K562 (cell line): ENCODE measurements at regions not wholly inside any gene's neighbourhood (a gene's known extent, or its start where the extent isn't known, plus 50 kb on each side); places are given as distances from the start of the nearest gene placed in this dataset.

ENCODE experiments used
- CCAR2 ChIP-seq: fragments of 200-400 bp; formaldehyde crosslinking; IDR thresholded peaks from 2 replicates; pipeline ENCODE4 v1.6.1; 2017; ENCODE audit warnings: mild to moderate bottlenecking, low read depth, low read length
- CREB3 ChIP-seq: fragments of 450-650 bp; conservative IDR thresholded peaks from 2 replicates; pipeline ENCODE4 v1.6.1; 2016; ENCODE audit warnings: missing genetic modification characterization, low read depth, mild to moderate bottlenecking, missing compliant biosample characterization, moderate library complexity
- CREM ChIP-seq: IDR thresholded peaks from 2 replicates; pipeline ENCODE4 v1.6.1; 2014; ENCODE audit warnings: antibody characterized with exemption, low read depth
- DNMT1 ChIP-seq: fragments of 450-650 bp; IDR thresholded peaks from 2 replicates; pipeline ENCODE4 v1.6.1; 2016; ENCODE audit warnings: antibody characterized with exemption, mild to moderate bottlenecking
- ERF ChIP-seq: fragments of 450-650 bp; formaldehyde crosslinking; IDR thresholded peaks from 2 replicates; pipeline ENCODE4 v1.4.0; 2020; ENCODE audit warnings: mild to moderate bottlenecking, mixed read lengths
- FUS ChIP-seq: fragments of 200-400 bp; formaldehyde crosslinking; optimal IDR thresholded peaks from 2 replicates; pipeline ENCODE3; 2017; ENCODE audit warnings: low read depth, low read length
- KLF16 ChIP-seq: IDR thresholded peaks from 2 replicates; pipeline ENCODE4 v1.6.1; 2016; ENCODE audit warnings: antibody characterized with exemption
- L3MBTL2 ChIP-seq: fragments of 450-650 bp; IDR thresholded peaks from 2 replicates; pipeline ENCODE4 v1.6.1; 2016; ENCODE audit warnings: mild to moderate bottlenecking, moderate library complexity
- MED1 ChIP-seq: sonication (generic); formaldehyde crosslinking; IDR thresholded peaks from 2 replicates; pipeline ENCODE4 v1.8.1; 2023; ENCODE audit warnings: missing genetic modification reagents, borderline replicate concordance
- NRF1 ChIP-seq, 2 experiments: fragments of 450-650 bp; IDR thresholded peaks in 1 of 2; conservative IDR thresholded peaks in 1 of 2; 2 replicates each; pipeline ENCODE4 v1.6.1; 2014; ENCODE audit warnings: mild to moderate bottlenecking in 2 of 2
- PHB ChIP-seq: fragments of 250-450 bp; sonication (Bioruptor Pico); IDR thresholded peaks from 2 replicates; pipeline ENCODE4 v1.5.0; 2021
- PTRF ChIP-seq: fragments of 450-650 bp; IDR thresholded peaks from 2 replicates; pipeline ENCODE4 v1.6.1; 2016; ENCODE audit warnings: mild to moderate bottlenecking, missing genetic modification characterization, missing compliant biosample characterization
- RFX7 ChIP-seq: fragments of 250-450 bp; sonication (Bioruptor Pico); IDR thresholded peaks from 2 replicates; pipeline ENCODE4 v1.5.1; 2021; ENCODE audit warnings: mild to moderate bottlenecking
- SIRT6 ChIP-seq: IDR thresholded peaks from one replicate; pipeline ENCODE4 v1.6.1; 2012; ENCODE audit warnings: low read depth, mild to moderate bottlenecking, control low read depth, inconsistent platforms, low read length, moderate library complexity
- TAF7 ChIP-seq: fragments of 450-650 bp; IDR thresholded peaks from 2 replicates; pipeline ENCODE4 v1.6.1; 2016; ENCODE audit warnings: missing genetic modification characterization, missing compliant biosample characterization
- TBL1XR1 ChIP-seq, 2 experiments: IDR thresholded peaks; 2 replicates each; pipeline ENCODE4 v1.6.1; 2012; ENCODE audit warnings: improper control_type of control experiment in 2 of 2, low read length in 2 of 2, mild to moderate bottlenecking in 1 of 2
- TFAM ChIP-seq: fragments of 250-450 bp; sonication (Bioruptor Pico); conservative IDR thresholded peaks from 2 replicates; pipeline ENCODE4 v1.5.0; 2021; ENCODE audit warnings: mild to moderate bottlenecking, moderate library complexity
- YBX1 ChIP-seq: fragments of 450-650 bp; IDR thresholded peaks from 2 replicates; pipeline ENCODE4 v1.7.1; 2016; ENCODE audit warnings: mild to moderate bottlenecking
- ZBTB8A ChIP-seq: fragments of 450-650 bp; IDR thresholded peaks from 2 replicates; pipeline ENCODE4 v1.6.1; 2018; ENCODE audit warnings: mild to moderate bottlenecking, moderate library complexity; ENCODE audit not compliant: partially characterized antibody
- ZC3H4 ChIP-seq: sonication (generic); formaldehyde crosslinking; IDR thresholded peaks from 2 replicates; pipeline ENCODE4 v1.9.0; 2021; ENCODE audit warnings: missing genetic modification reagents, borderline replicate concordance
- ZNF217 ChIP-seq: sonication (generic); formaldehyde crosslinking; IDR thresholded peaks from 2 replicates; pipeline ENCODE4 v1.8.0; 2022; ENCODE audit warnings: mild to moderate bottlenecking, missing genetic modification reagents
- ZNF384 ChIP-seq: IDR thresholded peaks from 2 replicates; pipeline ENCODE4 v1.6.1; 2012; ENCODE audit warnings: low read depth, low read length, improper control_type of control experiment
- TF ChIP-seq, protein P1 (sequence below), 2 experiments: fragments of 150-350 bp in 1 of 2; IDR thresholded peaks; 2 replicates each; pipeline ENCODE4 v1.6.1; 2012 to 2016; ENCODE audit warnings: low read depth in 2 of 2, low read length in 2 of 2, mild to moderate bottlenecking in 1 of 2, moderate library complexity in 1 of 2
- TF ChIP-seq, protein P2 (sequence below): fragments of 450-650 bp; formaldehyde crosslinking; IDR thresholded peaks from 2 replicates; pipeline ENCODE4 v1.4.0; 2022; ENCODE audit warnings: mild to moderate bottlenecking, moderate library complexity
- TF ChIP-seq, protein P3 (sequence below): fragments of 450-650 bp; IDR thresholded peaks from 2 replicates; pipeline ENCODE4 v1.6.1; 2016; ENCODE audit warnings: antibody characterized with exemption

DNA sequence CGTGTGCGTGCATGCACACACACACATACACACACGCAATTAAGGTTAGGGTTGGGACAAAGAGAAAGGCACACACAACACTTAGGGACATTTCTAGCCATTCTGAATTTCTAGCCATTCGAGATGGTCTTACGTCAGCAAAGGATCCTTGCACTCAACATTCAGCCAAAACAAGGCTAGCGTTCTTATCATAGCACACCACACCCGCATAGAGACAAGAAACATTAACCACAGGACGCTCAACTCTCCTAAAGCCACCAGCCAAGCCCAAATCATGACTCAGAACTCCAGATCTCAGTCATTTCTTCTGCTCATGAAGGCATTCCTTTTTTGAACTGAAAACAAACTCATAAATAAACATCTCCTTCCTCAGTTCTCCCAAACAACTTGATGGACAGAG is 106.8 kb downstream of the LMO4 start (continued):
- TF ChIP-seq ZC3H4 (CRISPR knock-in tag): no peak
- peak in 1 of 2 experiments; percentile 28; a peak in 1 of 4 replicates for TF ChIP-seq NRF1 (conservative IDR thresholded peaks at IDR 0.05 in 1 of 2, IDR thresholded peaks at IDR 0.05 in 1 of 2)
- no peak for TF ChIP-seq ERF
- TF ChIP-seq KLF16: peak; percentile 70
- TF ChIP-seq RFX7 (CRISPR knock-in tag): no peak
- TF ChIP-seq ZNF217: no peak
- TF ChIP-seq ZNF384: no peak
- no peak for TF ChIP-seq FUS
- TF ChIP-seq TBL1XR1 (IDR thresholded peaks at IDR 0.05; ENCODE audit: low read length in 2 of 2): peak in 1 of 2 experiments; percentile 88; a peak in 2 of 4 replicates
- no peak for TF ChIP-seq L3MBTL2
- no peak for TF ChIP-seq MED1
- peak; percentile 95 for TF ChIP-seq CREM
- TF ChIP-seq, protein P1, sequence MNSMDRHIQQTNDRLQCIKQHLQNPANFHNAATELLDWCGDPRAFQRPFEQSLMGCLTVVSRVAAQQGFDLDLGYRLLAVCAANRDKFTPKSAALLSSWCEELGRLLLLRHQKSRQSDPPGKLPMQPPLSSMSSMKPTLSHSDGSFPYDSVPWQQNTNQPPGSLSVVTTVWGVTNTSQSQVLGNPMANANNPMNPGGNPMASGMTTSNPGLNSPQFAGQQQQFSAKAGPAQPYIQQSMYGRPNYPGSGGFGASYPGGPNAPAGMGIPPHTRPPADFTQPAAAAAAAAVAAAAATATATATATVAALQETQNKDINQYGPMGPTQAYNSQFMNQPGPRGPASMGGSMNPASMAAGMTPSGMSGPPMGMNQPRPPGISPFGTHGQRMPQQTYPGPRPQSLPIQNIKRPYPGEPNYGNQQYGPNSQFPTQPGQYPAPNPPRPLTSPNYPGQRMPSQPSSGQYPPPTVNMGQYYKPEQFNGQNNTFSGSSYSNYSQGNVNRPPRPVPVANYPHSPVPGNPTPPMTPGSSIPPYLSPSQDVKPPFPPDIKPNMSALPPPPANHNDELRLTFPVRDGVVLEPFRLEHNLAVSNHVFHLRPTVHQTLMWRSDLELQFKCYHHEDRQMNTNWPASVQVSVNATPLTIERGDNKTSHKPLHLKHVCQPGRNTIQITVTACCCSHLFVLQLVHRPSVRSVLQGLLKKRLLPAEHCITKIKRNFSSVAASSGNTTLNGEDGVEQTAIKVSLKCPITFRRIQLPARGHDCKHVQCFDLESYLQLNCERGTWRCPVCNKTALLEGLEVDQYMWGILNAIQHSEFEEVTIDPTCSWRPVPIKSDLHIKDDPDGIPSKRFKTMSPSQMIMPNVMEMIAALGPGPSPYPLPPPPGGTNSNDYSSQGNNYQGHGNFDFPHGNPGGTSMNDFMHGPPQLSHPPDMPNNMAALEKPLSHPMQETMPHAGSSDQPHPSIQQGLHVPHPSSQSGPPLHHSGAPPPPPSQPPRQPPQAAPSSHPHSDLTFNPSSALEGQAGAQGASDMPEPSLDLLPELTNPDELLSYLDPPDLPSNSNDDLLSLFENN (IDR thresholded peaks at IDR 0.05; ENCODE audit: low read depth in 2 of 2, low read length in 2 of 2): peak in 1 of 2 experiments; percentile 82; a peak in 1 of 4 replicates
- TF ChIP-seq SIRT6: no peak
- TF ChIP-seq, protein P2, sequence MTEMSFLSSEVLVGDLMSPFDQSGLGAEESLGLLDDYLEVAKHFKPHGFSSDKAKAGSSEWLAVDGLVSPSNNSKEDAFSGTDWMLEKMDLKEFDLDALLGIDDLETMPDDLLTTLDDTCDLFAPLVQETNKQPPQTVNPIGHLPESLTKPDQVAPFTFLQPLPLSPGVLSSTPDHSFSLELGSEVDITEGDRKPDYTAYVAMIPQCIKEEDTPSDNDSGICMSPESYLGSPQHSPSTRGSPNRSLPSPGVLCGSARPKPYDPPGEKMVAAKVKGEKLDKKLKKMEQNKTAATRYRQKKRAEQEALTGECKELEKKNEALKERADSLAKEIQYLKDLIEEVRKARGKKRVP: 0 out of 2 replicates have a peak, but pooled peaks have one; percentile 34
- no peak for TF ChIP-seq TFAM (CRISPR knock-in tag)
- no peak for TF ChIP-seq DNMT1
- TF ChIP-seq YBX1: no peak
- TF ChIP-seq TAF7 (tag): no peak
- TF ChIP-seq, protein P3, sequence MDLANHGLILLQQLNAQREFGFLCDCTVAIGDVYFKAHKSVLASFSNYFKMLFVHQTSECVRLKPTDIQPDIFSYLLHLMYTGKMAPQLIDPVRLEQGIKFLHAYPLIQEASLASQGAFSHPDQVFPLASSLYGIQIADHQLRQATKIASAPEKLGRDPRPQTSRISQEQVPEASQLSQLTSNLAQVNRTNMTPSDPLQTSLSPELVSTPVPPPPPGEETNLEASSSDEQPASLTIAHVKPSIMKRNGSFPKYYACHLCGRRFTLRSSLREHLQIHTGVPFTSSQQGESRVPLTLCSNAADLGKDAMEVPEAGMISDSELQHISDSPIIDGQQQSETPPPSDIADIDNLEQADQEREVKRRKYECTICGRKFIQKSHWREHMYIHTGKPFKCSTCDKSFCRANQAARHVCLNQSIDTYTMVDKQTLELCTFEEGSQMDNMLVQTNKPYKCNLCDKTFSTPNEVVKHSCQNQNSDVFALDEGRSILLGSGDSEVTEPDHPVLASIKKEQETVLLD: no peak
- TF ChIP-seq PHB (CRISPR knock-in tag): no peak
- no peak for TF ChIP-seq PTRF (tag)
- TF ChIP-seq CCAR2: no peak
- TF ChIP-seq CREB3 (tag): no peak
- TF ChIP-seq ZBTB8A: no peak
